Esophagus mucosa (tissue), 1 donor: ENCODE measurements at regions not wholly inside any gene's neighbourhood (a gene's known extent, or its start where the extent isn't known, plus 50 kb on each side); places are given as distances from the start of the nearest gene placed in this dataset.

Experiments
- ATAC-seq: fragments of 200-7000 bp; cut with Tn5 transposase; one replicate; pipeline ENCODE4 v1.9.1; 2020
- donor health status: DM: yes; HTN: yes; CAD: no.

- ATAC-seq, result no peak
Observed at GRCh38 chr15:25504307-25504706, 65.5 kb upstream of the UBE3A start.

- peak; percentile 52 for ATAC-seq
Observed at GRCh38 chr15:25501828-25502446, 63.1 kb upstream of the UBE3A start.

GRCh38 chr15:25498835-25499234 is 60.0 kb upstream of the UBE3A start:
- no peak for ATAC-seq

GRCh38 chr15:25497934-25498333 is 59.1 kb upstream of the UBE3A start:
- no peak for ATAC-seq

GRCh38 chr15:25493823-25494526 is 55.2 kb upstream of the UBE3A start:
- ATAC-seq, result no peak

GRCh38 chr15:25492315-25492714 is 53.5 kb upstream of the UBE3A start:
- ATAC-seq, result no peak
